Skeletal muscle cell (primary cell): ENCODE measurements at regions not wholly inside any gene's neighbourhood (a gene's known extent, or its start where the extent isn't known, plus 50 kb on each side); places are given as distances from the start of the nearest gene placed in this dataset.

Experiments
- DNase-seq: peaks from one replicate; pipeline ENCODE4 v3.0.0-alpha.2; 2010; ENCODE audit warnings: low read depth
- H3K4me3 ChIP-seq: 2 replicates; pipeline ENCODE4 v1.5.1; 2011; ENCODE audit warnings: low read depth, mild to moderate bottlenecking, control low read depth, low read length, moderate library complexity

DNA sequence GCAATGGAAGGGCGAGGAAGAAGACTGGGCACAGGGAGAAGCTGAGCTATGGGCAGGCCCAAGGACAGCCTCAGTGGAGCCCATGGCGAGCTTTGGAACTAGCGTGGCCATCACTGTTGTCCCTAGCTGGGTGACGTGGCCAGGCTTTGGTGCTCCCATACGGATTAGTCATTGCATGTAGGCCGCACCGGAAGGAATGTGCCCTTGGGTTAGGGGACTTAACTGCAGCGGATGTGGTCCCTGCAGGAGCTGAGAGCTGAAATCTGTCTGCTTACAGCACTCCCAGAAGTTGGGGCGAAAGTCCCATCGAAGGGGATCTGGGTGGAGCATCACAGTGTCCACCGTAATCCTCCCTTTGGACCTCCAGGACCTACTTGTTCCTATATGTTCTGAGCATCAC lies 133.7 kb downstream of the PAPOLA start:
- no peak overlapping the region for H3K4me3 ChIP-seq
- DNase-seq = no peak

DNA sequence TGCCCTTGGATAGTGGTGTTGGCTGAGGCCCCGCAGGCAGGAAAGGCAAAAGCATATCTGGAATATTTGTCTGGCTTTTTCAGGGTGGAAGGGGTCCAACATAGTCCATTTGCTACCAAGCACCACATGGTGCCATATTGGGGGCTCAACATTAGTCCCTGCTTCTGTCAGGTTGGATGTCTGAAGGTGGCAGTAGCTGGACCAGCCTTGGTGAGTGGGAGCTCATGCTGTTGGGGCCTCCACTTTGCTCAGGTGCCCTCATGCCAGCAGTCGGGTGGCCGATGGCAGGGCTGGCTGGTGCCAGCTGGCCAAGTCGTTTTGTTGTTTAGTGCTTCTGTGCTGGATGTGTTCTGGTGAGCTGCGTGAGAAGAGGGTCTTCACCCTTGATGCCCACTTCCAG lies 135.3 kb downstream of the PAPOLA start:
- H3K4me3 ChIP-seq = no peak overlapping the region
- no peak for DNase-seq

DNA sequence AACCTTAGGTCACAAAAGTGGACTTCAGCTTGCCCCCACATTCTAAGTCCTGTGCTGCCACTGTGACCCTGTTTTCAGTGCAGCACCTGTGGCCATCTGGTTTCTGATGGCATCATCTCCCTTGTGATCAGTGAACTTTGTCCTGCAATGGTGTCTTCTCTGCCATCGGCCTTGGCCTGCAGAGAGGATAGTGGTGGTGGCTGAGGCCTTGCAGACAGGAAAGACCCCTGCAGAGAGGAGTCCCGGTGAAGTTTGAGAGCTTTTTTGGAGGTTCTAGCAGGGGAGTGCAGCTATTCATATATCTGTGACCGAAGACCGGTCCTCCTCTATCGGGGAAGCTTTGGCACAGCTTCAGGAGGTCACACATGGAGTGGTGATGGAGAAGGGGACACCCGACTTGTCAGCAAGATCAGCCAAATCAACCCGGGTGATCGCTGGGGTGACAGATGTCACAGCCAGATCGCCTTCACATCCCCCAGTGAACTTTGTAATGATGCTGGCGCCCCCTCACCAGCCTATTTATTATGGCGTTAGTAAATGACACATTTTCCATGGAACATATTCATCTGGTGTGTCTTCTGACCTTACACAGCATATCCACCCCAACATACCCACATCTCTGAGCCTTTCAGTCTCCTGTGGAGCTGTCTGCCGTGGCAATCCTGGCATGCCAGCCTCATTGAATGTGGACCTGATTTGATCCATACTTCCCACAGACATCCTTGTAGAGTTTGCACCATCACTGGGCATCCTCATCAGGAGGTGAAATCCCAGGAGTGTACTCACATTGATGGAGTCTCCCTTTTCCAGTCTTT lies 136.1 kb downstream of the PAPOLA start:
- no peak for DNase-seq
- H3K4me3 ChIP-seq = no peak overlapping the region

DNA sequence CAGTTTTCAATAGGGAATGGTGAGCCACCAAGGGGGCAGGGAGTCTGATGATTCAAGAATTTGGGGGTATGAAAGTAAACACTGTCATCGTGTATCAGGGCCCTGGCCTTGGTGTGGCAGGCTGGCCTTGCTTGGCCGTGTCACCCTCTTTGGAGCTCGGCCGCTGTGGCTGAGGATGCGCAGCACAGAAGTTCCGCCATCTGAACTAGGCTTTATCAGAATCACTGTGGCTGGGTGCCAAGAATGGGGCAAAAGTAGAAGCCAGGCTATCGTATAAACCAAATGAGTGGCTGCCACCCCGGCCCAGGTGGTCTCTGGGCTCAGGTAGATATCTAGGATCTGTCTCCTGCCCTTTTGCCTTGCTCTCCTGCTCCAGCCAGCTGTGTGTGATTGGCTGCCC lies 137.4 kb downstream of the PAPOLA start:
- no peak overlapping the region for H3K4me3 ChIP-seq
- DNase-seq = no peak

DNA sequence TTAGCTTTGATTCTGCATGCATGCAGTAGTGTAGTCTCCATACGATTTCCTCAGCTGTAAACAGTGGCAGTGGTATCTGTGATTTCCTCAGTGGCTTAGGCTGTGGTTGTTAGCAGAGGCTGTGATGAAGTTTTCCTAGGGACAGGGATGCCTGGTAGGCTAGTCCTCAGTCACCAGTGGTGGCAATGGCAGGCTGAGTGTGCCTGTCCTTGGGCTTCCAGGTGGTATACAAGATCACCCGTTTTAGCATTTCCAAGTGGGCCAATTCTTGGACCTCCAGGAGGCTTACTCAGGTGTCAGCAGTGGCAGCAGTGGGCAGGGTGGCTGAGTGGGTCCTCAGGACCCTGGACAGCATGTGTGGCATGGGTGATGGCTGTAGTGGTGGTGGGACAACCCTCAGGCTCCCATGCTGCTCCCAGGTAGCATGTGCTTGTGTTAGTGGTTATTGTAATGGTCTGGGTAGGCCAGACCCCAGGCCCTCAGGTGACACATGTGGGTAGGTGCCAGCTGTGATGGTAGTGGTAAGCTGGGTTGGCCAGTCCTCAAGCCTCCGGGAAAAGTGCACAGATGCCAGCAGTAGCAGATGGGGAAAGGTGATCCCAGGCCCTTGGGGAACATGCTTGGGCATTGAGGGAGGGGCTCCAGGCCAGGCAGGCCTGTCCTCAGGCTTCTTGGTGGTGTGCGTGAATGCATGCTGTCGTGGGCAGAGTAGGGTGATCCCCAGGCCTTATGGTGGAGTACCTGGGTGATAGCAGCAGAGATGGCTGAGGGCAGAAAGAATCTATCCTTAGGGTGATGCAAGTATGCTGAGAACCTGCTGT lies 146.5 kb downstream of the PAPOLA start:
- DNase-seq = no peak
- H3K4me3 ChIP-seq = no peak overlapping the region

DNA sequence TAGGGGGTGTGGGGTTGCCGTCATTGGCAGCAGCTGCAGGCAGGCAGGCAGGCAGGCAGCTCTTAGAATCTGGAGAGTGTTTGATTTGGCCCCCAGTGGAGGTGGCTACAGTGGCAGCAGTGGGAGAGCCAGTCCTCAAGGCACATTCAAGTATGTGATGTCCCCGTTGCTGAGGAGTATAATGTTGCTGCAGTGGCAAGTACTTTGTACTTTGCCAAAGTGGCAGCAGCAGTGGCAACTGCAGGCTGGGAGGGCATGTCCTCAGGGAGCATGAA lies 147.1 kb downstream of the PAPOLA start:
- DNase-seq = no peak
- no peak overlapping the region for H3K4me3 ChIP-seq

DNA sequence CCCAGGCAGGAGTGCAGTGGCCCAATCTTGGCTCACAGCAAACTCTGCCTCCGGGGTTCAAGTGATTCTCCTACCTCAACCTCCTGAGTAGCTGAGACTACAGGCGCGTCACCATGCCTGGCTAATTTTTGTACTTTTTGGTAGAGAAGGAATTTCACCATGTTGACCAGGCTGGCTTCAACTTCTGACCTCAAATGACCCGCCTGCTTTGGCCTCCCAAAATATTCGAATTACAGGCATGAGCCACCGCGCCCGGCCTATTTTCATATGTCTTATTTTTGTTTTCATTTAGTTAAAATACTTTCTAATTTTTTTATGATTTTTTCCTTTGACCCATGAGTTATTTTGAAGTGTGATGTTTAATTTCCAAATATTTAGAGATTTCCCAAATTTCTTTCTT lies 143.6 kb upstream of the VRK1 start:
- no peak overlapping the region for H3K4me3 ChIP-seq
- no peak for DNase-seq

DNA sequence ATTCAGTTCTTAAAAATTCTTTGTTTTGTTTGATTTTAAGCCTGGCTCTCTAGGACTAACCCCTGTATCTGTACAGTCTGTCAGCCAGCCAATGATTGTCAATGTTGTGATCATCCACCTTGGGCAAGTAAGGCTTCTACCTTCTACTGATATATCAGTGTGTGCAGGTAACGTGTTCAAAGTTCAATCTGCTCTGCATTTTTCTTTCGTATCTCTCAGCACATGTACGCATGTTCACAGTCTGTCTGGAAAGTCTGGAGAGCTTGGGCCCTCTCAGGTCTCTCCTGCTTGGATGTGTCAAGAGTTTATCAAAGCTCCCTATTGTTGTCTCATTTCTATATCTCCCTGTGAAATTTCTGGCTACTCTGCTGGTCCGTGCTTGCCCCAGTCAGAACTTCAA lies 138.6 kb upstream of the VRK1 start:
- no peak for DNase-seq
- H3K4me3 ChIP-seq = no peak overlapping the region

DNA sequence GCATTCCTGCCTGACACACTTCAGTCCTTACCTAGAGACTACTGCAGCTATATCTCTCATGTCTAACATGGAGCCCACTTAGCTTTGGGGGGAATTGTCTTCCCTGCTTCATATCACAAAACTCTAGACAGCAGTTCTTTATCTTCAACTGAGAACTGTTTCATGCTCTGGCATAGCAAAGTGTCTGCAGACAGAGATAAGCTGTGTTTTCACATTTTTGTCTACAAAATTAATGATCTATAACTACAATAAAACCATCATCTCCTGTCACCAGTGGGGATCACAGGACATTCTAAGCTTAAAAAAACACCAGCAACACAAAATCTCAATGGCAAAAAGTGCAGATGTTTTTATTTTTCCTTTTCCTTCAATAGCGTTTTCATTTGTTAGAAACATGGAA lies 137.1 kb upstream of the VRK1 start:
- no peak for DNase-seq
- no peak overlapping the region for H3K4me3 ChIP-seq

DNA sequence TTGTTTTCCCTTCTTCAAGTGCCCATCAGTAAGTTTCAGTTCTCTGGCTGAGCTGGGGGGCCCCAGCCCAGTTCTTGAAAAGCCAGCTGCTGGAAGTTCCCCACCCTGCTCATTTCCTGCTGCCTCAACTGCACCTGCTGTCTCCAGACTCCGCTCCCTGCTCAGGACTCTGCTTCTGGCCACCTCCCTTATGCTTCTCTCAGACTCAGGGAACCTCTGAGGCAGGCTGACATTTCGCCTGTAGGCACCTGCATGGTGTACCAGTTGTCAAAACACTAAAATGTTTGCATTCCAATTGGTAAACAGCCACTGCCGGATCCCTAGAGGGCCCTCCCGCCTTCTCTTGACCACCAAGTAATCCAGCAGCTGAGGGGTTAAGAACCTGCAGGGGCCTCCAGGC lies 136.5 kb upstream of the VRK1 start:
- DNase-seq = no peak
- no peak overlapping the region for H3K4me3 ChIP-seq

DNA sequence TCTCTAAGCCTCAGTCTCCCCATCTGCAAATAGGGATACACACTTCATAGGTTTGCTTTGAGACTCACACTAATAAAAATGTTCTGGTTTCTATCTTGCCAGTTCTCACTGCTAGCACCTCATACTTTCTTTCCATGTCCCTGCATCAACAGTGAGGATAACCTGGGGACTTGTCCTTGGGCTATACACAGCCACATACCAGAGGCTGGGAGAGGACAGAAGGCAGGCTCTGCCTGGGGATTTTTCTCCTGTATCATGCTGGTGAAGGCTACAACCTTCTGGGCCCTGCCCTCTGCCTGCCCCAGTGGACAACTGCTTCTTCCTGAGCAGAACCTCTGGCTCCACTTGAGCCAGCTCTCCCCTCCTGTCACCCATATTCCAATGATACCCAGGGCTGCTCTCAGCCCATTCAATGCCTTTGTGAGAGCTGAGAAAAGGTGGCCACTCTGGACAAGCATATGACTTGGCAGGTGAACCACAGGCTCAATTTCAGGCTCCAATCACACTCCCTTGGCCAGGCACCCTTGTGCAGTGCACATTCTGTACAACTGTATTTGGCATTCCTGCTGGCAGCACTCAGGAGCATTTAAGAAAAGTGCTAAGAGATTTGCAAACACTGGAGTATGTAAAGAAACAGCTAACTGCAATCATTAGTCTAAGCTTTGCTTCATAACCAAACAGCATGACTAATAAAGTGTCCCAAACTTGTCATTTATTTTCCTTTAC lies 135.8 kb upstream of the VRK1 start:
- H3K4me3 ChIP-seq = no peak overlapping the region
- no peak for DNase-seq

DNA sequence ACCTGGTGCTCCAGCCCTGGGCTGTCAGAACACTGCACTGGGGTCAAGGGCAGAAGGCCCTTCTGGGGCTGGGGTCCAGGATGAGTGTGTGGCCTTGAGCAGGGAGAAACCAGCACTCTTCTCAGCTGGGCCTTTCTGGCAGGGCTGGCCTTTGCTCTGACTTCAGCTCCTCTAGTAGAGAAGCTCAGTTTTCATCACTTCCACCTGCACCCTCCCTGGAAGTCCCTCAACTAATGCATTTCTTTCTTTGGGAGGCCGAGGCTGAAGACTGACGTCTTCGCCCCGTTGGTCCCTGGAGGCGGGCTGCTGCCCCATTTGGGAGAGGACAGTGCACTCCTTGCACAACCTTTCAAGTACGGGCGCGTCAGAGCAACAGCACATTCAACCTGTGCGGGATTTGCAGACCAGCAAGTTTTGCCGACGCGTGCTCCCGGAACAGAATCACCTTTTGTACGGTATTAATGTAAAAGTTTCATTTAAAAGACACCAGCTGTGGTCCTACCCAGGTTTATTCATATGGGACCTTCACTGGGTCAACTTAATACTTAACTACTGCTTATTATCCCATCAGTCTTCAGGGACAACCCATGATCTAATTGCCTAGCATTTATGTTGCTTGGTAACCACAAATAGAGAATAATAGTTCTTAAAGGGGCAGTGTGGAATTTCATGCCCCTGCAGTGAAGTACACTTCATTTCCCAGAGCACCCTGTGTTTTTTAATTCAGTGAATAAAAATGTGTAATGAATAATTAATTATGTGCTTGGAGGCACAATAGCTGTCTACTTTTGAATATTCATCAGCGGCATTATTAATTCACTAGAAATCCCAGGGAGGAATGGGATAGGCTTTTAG lies 134.8 kb upstream of the VRK1 start:
- no peak overlapping the region for H3K4me3 ChIP-seq
- DNase-seq = no peak

DNA sequence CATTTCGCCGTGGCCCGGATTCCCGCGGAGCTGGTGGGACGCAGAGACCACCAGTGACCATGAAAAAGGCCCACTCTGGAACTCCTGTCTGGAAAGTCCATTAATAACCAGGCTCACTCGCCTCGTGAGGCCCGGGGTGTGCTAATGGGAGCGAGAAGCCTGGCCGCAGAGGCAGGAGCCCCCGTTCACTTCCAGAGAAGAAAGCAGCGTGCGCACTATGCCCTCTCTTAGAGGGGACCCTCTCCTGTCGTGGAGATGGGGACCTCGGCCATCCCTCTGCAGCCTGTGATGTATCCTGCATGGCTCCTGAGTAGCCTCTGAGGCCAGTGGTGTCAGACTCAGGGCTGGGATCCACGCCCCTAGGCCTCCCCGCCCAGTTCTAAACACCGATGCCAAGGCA lies 134.1 kb upstream of the VRK1 start:
- no peak overlapping the region for H3K4me3 ChIP-seq
- DNase-seq = no peak

DNA sequence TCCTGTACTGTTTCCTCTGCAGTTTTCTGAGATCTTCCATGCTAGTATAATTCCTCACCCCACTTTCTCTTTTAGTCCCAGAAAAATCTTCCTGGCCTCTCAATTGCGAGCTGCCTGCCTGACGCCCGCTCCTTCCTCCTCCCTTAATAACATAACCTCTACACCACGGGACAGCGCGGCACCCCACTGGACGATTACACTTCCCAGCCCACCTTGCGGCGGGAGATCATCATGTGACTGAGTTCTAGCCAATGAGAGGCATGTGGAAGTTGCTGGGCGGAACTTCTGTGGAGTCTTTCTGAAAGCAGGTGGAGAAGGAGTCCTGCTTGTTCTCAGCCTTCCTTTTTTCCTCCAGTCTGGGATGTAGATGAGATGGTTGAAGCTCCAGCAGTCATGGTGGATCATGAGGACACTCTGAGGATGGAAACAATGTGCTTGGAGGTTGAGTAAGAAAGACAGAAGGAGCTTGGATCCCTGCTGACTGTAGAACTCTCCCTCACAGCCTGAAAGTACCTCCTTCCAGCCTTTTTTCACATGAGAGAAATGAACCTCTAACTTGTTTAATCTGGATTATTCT lies 133.6 kb upstream of the VRK1 start:
- DNase-seq = no peak
- no peak overlapping the region for H3K4me3 ChIP-seq

DNA sequence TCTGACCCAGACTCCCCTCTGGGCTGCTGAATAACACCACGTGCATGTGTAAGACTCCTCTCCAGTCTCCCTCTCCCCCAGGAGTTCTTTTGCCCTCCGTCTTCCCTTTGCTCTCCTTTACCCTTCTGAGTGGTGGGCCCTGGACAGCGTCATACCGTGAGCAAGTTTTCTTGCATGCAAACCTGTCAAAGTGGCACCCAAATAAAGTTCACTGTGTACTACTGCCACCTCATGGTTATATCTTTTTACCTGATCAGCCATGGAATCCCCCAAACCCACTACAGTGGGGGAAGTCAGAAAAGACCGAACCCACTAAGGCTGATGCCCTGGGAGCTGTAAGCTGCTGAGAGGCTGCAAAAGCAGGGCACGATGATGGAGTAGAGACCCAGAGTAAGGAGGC lies 131.1 kb upstream of the VRK1 start:
- no peak for DNase-seq
- H3K4me3 ChIP-seq = no peak overlapping the region

DNA sequence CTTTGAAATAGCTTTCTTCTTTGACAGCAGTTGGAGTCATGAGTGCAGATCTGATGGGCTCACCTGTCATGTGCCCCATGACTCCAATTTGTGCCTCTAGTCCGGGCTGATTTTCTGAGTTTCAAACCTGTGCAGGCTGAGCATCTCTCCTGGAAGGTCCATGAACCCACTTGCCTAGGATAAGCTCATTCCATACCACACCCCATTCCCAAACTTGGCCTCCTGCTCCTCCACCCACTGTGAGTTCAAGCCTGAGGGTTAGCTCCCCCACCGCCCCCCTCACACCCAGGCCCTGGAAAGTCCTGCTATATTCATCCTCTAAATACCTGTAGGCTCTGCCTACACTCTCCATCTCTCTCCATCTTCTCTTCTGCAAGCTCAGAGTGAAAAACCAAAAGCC lies 126.8 kb upstream of the VRK1 start:
- H3K4me3 ChIP-seq = no peak overlapping the region
- no peak for DNase-seq

DNA sequence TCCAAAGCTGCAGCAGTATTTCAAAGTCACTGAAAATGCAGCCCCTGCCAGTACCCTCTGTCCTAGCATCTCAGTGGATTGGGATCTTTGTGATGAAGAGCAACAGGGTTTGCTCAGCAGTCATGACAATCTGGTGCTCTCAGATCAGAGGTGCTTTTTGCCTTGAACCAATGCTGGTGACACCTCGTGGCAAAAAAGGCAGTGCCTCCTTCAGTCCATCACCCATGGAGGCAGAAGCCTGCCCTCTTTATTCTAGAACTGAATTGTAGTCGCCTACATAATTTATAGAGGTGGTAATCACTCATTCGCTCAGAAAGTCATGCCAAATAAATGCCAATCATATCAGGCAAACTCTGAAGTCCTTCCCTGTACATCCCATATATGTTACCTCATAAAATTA lies 126.0 kb upstream of the VRK1 start:
- DNase-seq = no peak

DNA sequence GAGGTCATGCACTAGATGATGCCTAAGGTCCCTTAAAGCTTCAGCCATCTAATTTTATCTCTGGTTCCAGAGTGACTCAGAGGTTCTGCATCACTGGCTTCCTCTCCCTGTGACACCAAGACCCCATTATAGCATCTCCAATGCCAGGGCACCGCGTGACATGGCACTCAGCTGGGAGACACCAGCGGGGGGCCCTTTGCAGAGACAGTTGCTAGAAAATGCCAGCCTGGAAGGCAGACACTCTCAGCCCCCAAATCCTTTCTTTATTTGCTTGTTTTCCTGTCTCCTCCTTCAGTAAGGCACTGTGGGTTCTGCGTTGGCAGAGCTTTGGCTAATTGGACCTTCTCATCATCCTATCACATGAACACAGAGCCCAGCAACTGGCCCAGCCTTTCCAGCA lies 123.5 kb upstream of the VRK1 start:
- H3K4me3 ChIP-seq = no peak overlapping the region
- no peak for DNase-seq

More for the DNA sequence above, 126.0 kb upstream of the VRK1 start:
- no peak overlapping the region for H3K4me3 ChIP-seq

DNA sequence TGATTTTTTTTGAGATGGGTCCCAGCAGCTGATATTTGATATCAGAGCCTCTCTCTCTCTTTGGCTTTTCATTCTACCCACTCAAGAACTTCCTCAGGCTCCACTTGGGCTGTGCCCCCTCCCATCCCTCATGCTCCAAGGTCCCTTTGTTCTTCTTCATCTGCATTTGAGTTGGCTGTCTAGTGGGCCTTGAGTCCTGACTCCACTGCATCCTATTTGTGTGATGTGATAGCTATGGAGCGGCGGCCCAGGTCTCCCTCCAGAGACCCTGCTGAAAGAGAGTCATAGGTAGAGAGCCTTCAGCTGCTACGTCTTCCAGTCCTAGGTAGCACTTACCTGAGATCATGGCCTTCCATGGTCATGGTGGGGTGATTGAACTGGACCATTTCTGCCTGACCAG lies 123.1 kb upstream of the VRK1 start:
- DNase-seq = no peak
- no peak overlapping the region for H3K4me3 ChIP-seq
